ENCODE measurements at regions not wholly inside any gene's neighbourhood (a gene's known extent, or its start where the extent isn't known, plus 50 kb on each side); places are given as distances from the start of the nearest gene placed in this dataset.

DNA sequence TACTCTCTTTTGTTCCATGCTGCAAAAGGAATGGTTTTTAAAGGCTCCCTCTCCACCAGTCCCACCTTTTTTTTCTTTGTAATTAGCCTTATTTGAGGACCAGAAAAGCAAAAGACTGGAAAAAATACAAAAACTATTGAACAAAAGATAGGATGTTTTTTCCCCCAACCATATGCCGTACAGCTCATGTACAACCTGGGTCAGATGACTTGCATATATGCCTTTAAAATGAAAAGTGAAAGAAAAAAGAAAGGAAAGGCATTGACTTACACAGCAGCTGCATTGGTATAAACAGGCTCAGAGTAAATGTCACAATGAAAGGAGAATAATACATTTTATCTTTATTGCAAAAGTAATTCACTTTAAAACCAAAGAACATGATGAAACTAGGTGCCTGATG lies 69.5 kb upstream of the CMC1 start:
- H3K18ac ChIP-seq (ENCODE audit: low read depth in 1 of 2, low read length in 2 of 2) = no peak overlapping the region
- no peak overlapping the region for H3K27ac ChIP-seq (ENCODE audit: low read length, poor library complexity, severe bottlenecking)
- H3K79me1 ChIP-seq (replicated peaks; ENCODE audit: low read length, poor library complexity, severe bottlenecking) = no peaks in the 10 kb centered on the region
- no peak overlapping the region for H3K4me2 ChIP-seq (ENCODE audit: low read length, poor library complexity, severe bottlenecking)
- H3K4ac ChIP-seq (ENCODE audit: low read depth in 1 of 2, low read length in 2 of 2) = no peak overlapping the region
- no peaks in the 10 kb centered on the region for H3K9me3 ChIP-seq (ENCODE audit: control insufficient read depth, low read length)
- no peak overlapping the region for H2AK5ac ChIP-seq (ENCODE audit: low read length, severe bottlenecking)
- H2AFZ ChIP-seq (ENCODE audit: low read depth, low read length) = no peak overlapping the region
- H2BK5ac ChIP-seq (ENCODE audit: low read depth, low read length, poor library complexity, severe bottlenecking) = no peak overlapping the region
- no peak overlapping the region for H2BK12ac ChIP-seq (ENCODE audit: low read length in 2 of 2)
- DNase-seq = no peak
- H3K4me1 ChIP-seq (ENCODE audit: control insufficient read depth, insufficient read depth, low read depth, low read length) = no peaks in the 10 kb centered on the region
- no peaks in the 10 kb centered on the region for H3K36me3 ChIP-seq (ENCODE audit: control insufficient read depth in 1 of 2, insufficient read depth in 2 of 2, low read depth in 1 of 2, low read length in 2 of 2)
- H3K27me3 ChIP-seq (ENCODE audit: control insufficient read depth in 1 of 2, insufficient read depth in 1 of 2, low read length in 2 of 2) = no peaks in the 10 kb centered on the region
- no peak overlapping the region for H3K9ac ChIP-seq (ENCODE audit: low read length)
- no peak overlapping the region for H2BK15ac ChIP-seq (ENCODE audit: low read depth, poor library complexity, severe bottlenecking)
- H4K91ac ChIP-seq (ENCODE audit: low read length) = no peak overlapping the region
- H3K23ac ChIP-seq (ENCODE audit: low read length in 2 of 2) = no peak overlapping the region
- H2BK120ac ChIP-seq (ENCODE audit: low read depth, low read length) = no peak overlapping the region
- H3K14ac ChIP-seq (ENCODE audit: low read length in 2 of 2) = no peak overlapping the region
- no peak overlapping the region for H3K4me3 ChIP-seq (ENCODE audit: insufficient read depth in 1 of 2, low read depth in 1 of 2, low read length in 2 of 2)
- H4K8ac ChIP-seq (ENCODE audit: low read length) = no peak overlapping the region
- 80% methylated on average over 1 of the region's 1 CpG for WGBS

DNA sequence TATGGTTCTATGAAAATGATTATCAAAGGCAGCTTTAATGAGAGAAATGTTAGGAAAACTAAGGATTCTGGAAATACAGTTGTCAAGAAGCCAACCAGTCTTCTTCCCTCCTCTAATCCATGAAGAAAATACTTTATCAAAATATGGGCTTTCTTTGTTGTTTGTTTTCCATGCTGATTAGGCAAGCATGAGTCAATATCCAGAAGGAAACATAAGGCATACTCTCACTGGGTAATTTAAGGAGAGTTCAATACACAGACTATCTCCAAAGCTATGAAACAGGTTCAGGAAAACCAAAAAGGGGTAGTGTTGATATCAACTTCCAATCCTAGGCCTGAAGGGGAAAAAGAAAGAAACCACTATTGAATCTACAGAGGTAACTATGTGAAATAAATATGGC lies 68.7 kb upstream of the CMC1 start:
- no peak overlapping the region for H3K9ac ChIP-seq (ENCODE audit: low read length)
- H2BK12ac ChIP-seq (ENCODE audit: low read length in 2 of 2) = no peak overlapping the region
- H3K27ac ChIP-seq (ENCODE audit: low read length, poor library complexity, severe bottlenecking) = no peak overlapping the region
- no peaks in the 10 kb centered on the region for H3K4me1 ChIP-seq (ENCODE audit: control insufficient read depth, insufficient read depth, low read depth, low read length)
- H4K91ac ChIP-seq (ENCODE audit: low read length) = no peak overlapping the region
- H3K36me3 ChIP-seq (ENCODE audit: control insufficient read depth in 1 of 2, insufficient read depth in 2 of 2, low read depth in 1 of 2, low read length in 2 of 2) = no peaks in the 10 kb centered on the region
- no peak overlapping the region for H3K18ac ChIP-seq (ENCODE audit: low read depth in 1 of 2, low read length in 2 of 2)
- H3K23ac ChIP-seq (ENCODE audit: low read length in 2 of 2) = no peak overlapping the region
- no peak overlapping the region for H3K4ac ChIP-seq (ENCODE audit: low read depth in 1 of 2, low read length in 2 of 2)
- H2BK15ac ChIP-seq (ENCODE audit: low read depth, poor library complexity, severe bottlenecking) = no peak overlapping the region
- H3K27me3 ChIP-seq (ENCODE audit: control insufficient read depth in 1 of 2, insufficient read depth in 1 of 2, low read length in 2 of 2) = no peaks in the 10 kb centered on the region
- H4K8ac ChIP-seq (ENCODE audit: low read length) = no peak overlapping the region
- no peak overlapping the region for H2AFZ ChIP-seq (ENCODE audit: low read depth, low read length)
- no peaks in the 10 kb centered on the region for H3K9me3 ChIP-seq (ENCODE audit: control insufficient read depth, low read length)
- no peak overlapping the region for H2BK120ac ChIP-seq (ENCODE audit: low read depth, low read length)
- no peak overlapping the region for H3K14ac ChIP-seq (ENCODE audit: low read length in 2 of 2)
- no peak for DNase-seq
- no peak overlapping the region for H3K4me3 ChIP-seq (ENCODE audit: insufficient read depth in 1 of 2, low read depth in 1 of 2, low read length in 2 of 2)
- no peak overlapping the region for H3K4me2 ChIP-seq (ENCODE audit: low read length, poor library complexity, severe bottlenecking)
- H2BK5ac ChIP-seq (ENCODE audit: low read depth, low read length, poor library complexity, severe bottlenecking) = no peak overlapping the region
- no peaks in the 10 kb centered on the region for H3K79me1 ChIP-seq (replicated peaks; ENCODE audit: low read length, poor library complexity, severe bottlenecking)
- H2AK5ac ChIP-seq (ENCODE audit: low read length, severe bottlenecking) = no peak overlapping the region

DNA sequence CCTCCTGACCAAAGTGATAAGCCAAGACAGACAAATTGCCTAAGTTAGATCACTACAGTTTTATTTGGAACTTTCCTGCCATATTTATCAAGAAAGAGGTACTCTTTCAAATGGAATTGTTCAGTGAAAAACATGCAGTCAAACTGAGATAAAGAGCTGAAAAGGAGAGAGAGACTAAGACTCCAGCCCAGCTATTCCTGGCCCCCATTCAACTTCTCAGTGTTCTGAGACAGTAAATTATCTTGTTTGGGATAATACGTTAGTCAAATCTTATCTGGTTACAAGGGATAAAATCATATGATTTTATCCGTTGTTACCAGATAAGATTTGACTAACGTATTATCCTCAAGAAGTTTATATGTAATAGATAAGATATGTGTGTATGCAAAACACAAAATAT lies 67.6 kb upstream of the CMC1 start:
- WGBS = 80% methylated on average over 1 of the region's 3 CpGs
- Histone ChIP-seq H3K18ac (ENCODE audit: low read depth in 1 of 2, low read length in 2 of 2) (no peak overlapping the region), H2BK12ac (ENCODE audit: low read length in 2 of 2) (no peak overlapping the region), H2AK5ac (ENCODE audit: low read length, severe bottlenecking) (no peak overlapping the region), H2BK5ac (ENCODE audit: low read depth, low read length, poor library complexity, severe bottlenecking) (no peak overlapping the region), H4K8ac (ENCODE audit: low read length) (no peak overlapping the region), H3K9ac (ENCODE audit: low read length) (no peak overlapping the region), H2AFZ (ENCODE audit: low read depth, low read length) (no peak overlapping the region), H4K91ac (ENCODE audit: low read length) (no peak overlapping the region), H3K4me1 (ENCODE audit: control insufficient read depth, insufficient read depth, low read depth, low read length) (no peaks in the 10 kb centered on the region), H3K9me3 (ENCODE audit: control insufficient read depth, low read length) (no peaks in the 10 kb centered on the region), H3K4me3 (ENCODE audit: insufficient read depth in 1 of 2, low read depth in 1 of 2, low read length in 2 of 2) (no peak overlapping the region), H3K23ac (ENCODE audit: low read length in 2 of 2) (no peak overlapping the region), H3K14ac (ENCODE audit: low read length in 2 of 2) (no peak overlapping the region), H3K79me1 (replicated peaks; ENCODE audit: low read length, poor library complexity, severe bottlenecking) (no peaks in the 10 kb centered on the region), H3K4ac (ENCODE audit: low read depth in 1 of 2, low read length in 2 of 2) (no peak overlapping the region), H3K4me2 (ENCODE audit: low read length, poor library complexity, severe bottlenecking) (no peak overlapping the region), H3K27me3 (ENCODE audit: control insufficient read depth in 1 of 2, insufficient read depth in 1 of 2, low read length in 2 of 2) (no peaks in the 10 kb centered on the region), H3K27ac (ENCODE audit: low read length, poor library complexity, severe bottlenecking) (no peak overlapping the region), H3K36me3 (ENCODE audit: control insufficient read depth in 1 of 2, insufficient read depth in 2 of 2, low read depth in 1 of 2, low read length in 2 of 2) (no peaks in the 10 kb centered on the region), H2BK120ac (ENCODE audit: low read depth, low read length) (no peak overlapping the region), H2BK15ac (ENCODE audit: low read depth, poor library complexity, severe bottlenecking) (no peak overlapping the region)
- no peak for DNase-seq

DNA sequence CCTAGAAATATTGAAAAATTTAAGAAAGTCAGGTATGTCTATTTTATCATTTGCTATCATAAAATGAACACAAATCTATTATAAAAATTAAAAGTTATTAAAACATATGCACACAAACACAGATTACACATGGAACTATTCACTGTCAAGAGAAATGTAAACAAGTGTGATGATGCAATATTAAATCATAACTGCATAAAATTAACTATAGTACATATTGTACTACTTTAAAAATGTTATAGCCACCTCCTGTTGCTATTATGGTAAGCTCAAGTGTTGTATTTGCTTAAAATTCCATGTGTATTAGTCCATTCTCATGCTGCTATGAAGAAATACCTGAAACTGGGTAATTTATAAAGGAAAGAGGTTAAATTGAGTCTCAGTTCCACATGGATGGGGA lies 54.7 kb upstream of the CMC1 start:
- no peak overlapping the region for H2BK15ac ChIP-seq (ENCODE audit: low read depth, poor library complexity, severe bottlenecking)
- no peak overlapping the region for H2AK5ac ChIP-seq (ENCODE audit: low read length, severe bottlenecking)
- H3K4me1 ChIP-seq (ENCODE audit: control insufficient read depth, insufficient read depth, low read depth, low read length) = no peaks in the 10 kb centered on the region
- H3K18ac ChIP-seq (ENCODE audit: low read depth in 1 of 2, low read length in 2 of 2) = no peak overlapping the region
- no peak overlapping the region for H4K91ac ChIP-seq (ENCODE audit: low read length)
- H2BK12ac ChIP-seq (ENCODE audit: low read length in 2 of 2) = no peak overlapping the region
- no peak overlapping the region for H3K9ac ChIP-seq (ENCODE audit: low read length)
- no peak overlapping the region for H2AFZ ChIP-seq (ENCODE audit: low read depth, low read length)
- H2BK120ac ChIP-seq (ENCODE audit: low read depth, low read length) = no peak overlapping the region
- no peaks in the 10 kb centered on the region for H3K79me1 ChIP-seq (replicated peaks; ENCODE audit: low read length, poor library complexity, severe bottlenecking)
- H3K9me3 ChIP-seq (ENCODE audit: control insufficient read depth, low read length) = no peaks in the 10 kb centered on the region
- no peak for DNase-seq
- no peak overlapping the region for H3K4me3 ChIP-seq (ENCODE audit: insufficient read depth in 1 of 2, low read depth in 1 of 2, low read length in 2 of 2)
- no peaks in the 10 kb centered on the region for H3K36me3 ChIP-seq (ENCODE audit: control insufficient read depth in 1 of 2, insufficient read depth in 2 of 2, low read depth in 1 of 2, low read length in 2 of 2)
- no peak overlapping the region for H3K27ac ChIP-seq (ENCODE audit: low read length, poor library complexity, severe bottlenecking)
- no peak overlapping the region for H3K4ac ChIP-seq (ENCODE audit: low read depth in 1 of 2, low read length in 2 of 2)
- H4K8ac ChIP-seq (ENCODE audit: low read length) = no peak overlapping the region
- H2BK5ac ChIP-seq (ENCODE audit: low read depth, low read length, poor library complexity, severe bottlenecking) = no peak overlapping the region
- H3K27me3 ChIP-seq (ENCODE audit: control insufficient read depth in 1 of 2, insufficient read depth in 1 of 2, low read length in 2 of 2) = no peaks in the 10 kb centered on the region
- no peak overlapping the region for H3K4me2 ChIP-seq (ENCODE audit: low read length, poor library complexity, severe bottlenecking)
- H3K23ac ChIP-seq (ENCODE audit: low read length in 2 of 2) = no peak overlapping the region
- no peak overlapping the region for H3K14ac ChIP-seq (ENCODE audit: low read length in 2 of 2)
